H9 (cell line): ENCODE measurements at regions not wholly inside any gene's neighbourhood (a gene's known extent, or its start where the extent isn't known, plus 50 kb on each side); places are given as distances from the start of the nearest gene placed in this dataset.

Source experiments
- DNase-seq: peaks from one replicate; pipeline ENCODE4 v3.0.0-alpha.2; 2017
- H2AFZ ChIP-seq: one replicate; pipeline ENCODE4 v1.6.1; 2013; ENCODE audit warnings: mild to moderate bottlenecking, low read length, control low read depth, moderate library complexity
- H2AK5ac ChIP-seq: 2 replicates; pipeline ENCODE4 v1.6.1; 2013; ENCODE audit warnings: low read length, control low read depth, mixed read lengths; ENCODE audit not compliant: insufficient read length
- H2BK120ac ChIP-seq: one replicate; pipeline ENCODE4 v1.6.1; 2013; ENCODE audit warnings: low read depth, mild to moderate bottlenecking, low read length, control low read depth, inconsistent platforms; ENCODE audit not compliant: poor library complexity, severe bottlenecking
- H2BK12ac ChIP-seq: 2 replicates; pipeline ENCODE4 v1.6.1; 2013; ENCODE audit warnings: low read length, control low read depth, mixed read lengths, low read depth; ENCODE audit not compliant: insufficient read length
- H2BK15ac ChIP-seq: 2 replicates; pipeline ENCODE4 v1.6.1; 2013; ENCODE audit warnings: low read depth, low read length, control low read depth
- H2BK20ac ChIP-seq: one replicate; pipeline ENCODE4 v1.6.1; 2013; ENCODE audit warnings: low read depth, mild to moderate bottlenecking, low read length, control low read depth, inconsistent platforms; ENCODE audit not compliant: poor library complexity, severe bottlenecking
- H2BK5ac ChIP-seq: 2 replicates; pipeline ENCODE4 v1.6.1; 2013; ENCODE audit warnings: low read length, control low read depth, mixed read lengths; ENCODE audit not compliant: insufficient read length
- H3K14ac ChIP-seq: 2 replicates; pipeline ENCODE4 v1.6.1; 2013; ENCODE audit warnings: low read length, control low read depth; ENCODE audit not compliant: insufficient read depth
- H3K18ac ChIP-seq: 2 replicates; pipeline ENCODE4 v1.6.1; 2013; ENCODE audit warnings: low read depth, mild to moderate bottlenecking, mixed read lengths, low read length, control low read depth; ENCODE audit not compliant: insufficient read length
- H3K23ac ChIP-seq: 2 replicates; pipeline ENCODE4 v1.6.1; 2013; ENCODE audit warnings: low read length, control low read depth, mixed read lengths, low read depth; ENCODE audit not compliant: insufficient read length
- H3K23me2 ChIP-seq: 2 replicates; pipeline ENCODE4 v1.6.1; 2013; ENCODE audit warnings: low read depth, mild to moderate bottlenecking, mixed read lengths, low read length, control low read depth; ENCODE audit not compliant: insufficient read length, poor library complexity, severe bottlenecking
- H3K27ac ChIP-seq: 2 replicates; pipeline ENCODE4 v1.5.1; 2013; ENCODE audit warnings: low read length, control low read depth, mixed read lengths, low read depth; ENCODE audit not compliant: insufficient read length
- H3K27me3 ChIP-seq: 2 replicates; pipeline ENCODE4 v1.6.1; 2013; ENCODE audit warnings: low read length, control low read depth, inconsistent platforms; ENCODE audit not compliant: insufficient read depth
- H3K4ac ChIP-seq: 2 replicates; pipeline ENCODE4 v1.6.1; 2013; ENCODE audit warnings: low read depth, mild to moderate bottlenecking, control low read depth, inconsistent platforms, low read length, moderate library complexity
- H3K4me1 ChIP-seq: 2 replicates; pipeline ENCODE4 v1.6.1; 2013; ENCODE audit warnings: low read length, control low read depth, inconsistent platforms; ENCODE audit not compliant: insufficient read depth
- H3K4me2 ChIP-seq: 2 replicates; pipeline ENCODE4 v1.6.1; 2013; ENCODE audit warnings: low read length, control low read depth, mixed read lengths; ENCODE audit not compliant: insufficient read length, insufficient read depth
- H3K56ac ChIP-seq: 2 replicates; pipeline ENCODE4 v1.6.1; 2013; ENCODE audit warnings: low read depth, mild to moderate bottlenecking, mixed read lengths, low read length, control low read depth; ENCODE audit not compliant: insufficient read length
- H3K79me1 ChIP-seq: 2 replicates; pipeline ENCODE4 v1.6.1; 2013; ENCODE audit warnings: low read depth, mild to moderate bottlenecking, moderate library complexity, low read length, control low read depth, inconsistent platforms; ENCODE audit not compliant: insufficient read depth, poor library complexity, severe bottlenecking
- H3K79me2 ChIP-seq: 2 replicates; pipeline ENCODE4 v1.6.1; 2013; ENCODE audit warnings: low read length, control low read depth, inconsistent platforms; ENCODE audit not compliant: insufficient read depth
- H3K9ac ChIP-seq: 2 replicates; pipeline ENCODE4 v1.6.1; 2013; ENCODE audit warnings: low read length, control low read depth, mixed read lengths; ENCODE audit not compliant: insufficient read length; ENCODE audit errors: extremely low read depth
- H3K9me3 ChIP-seq: one replicate; pipeline ENCODE4 v1.6.1; 2013; ENCODE audit warnings: low read depth, low read length, inconsistent platforms; ENCODE audit not compliant: control insufficient read depth
- H3T11ph ChIP-seq: one replicate; pipeline ENCODE4 v1.6.1; 2013; ENCODE audit warnings: mild to moderate bottlenecking, low read length, control low read depth, inconsistent platforms
- H4K20me1 ChIP-seq: one replicate; pipeline ENCODE4 v1.6.1; 2013; ENCODE audit not compliant: control insufficient read depth, insufficient read length, insufficient read depth
- H4K5ac ChIP-seq: 2 replicates; pipeline ENCODE4 v1.6.1; 2013; ENCODE audit warnings: low read depth, mild to moderate bottlenecking, mixed read lengths, low read length, control low read depth; ENCODE audit not compliant: insufficient read length
- H4K8ac ChIP-seq: replicated peaks from 2 replicates; pipeline ENCODE4 v1.6.1; 2013; ENCODE audit warnings: low read length, control low read depth, mixed read lengths, low read depth; ENCODE audit not compliant: insufficient read length
- H4K91ac ChIP-seq: 2 replicates; pipeline ENCODE4 v1.6.1; 2013; ENCODE audit warnings: low read depth, mild to moderate bottlenecking, moderate library complexity, mixed read lengths, low read length, control low read depth; ENCODE audit not compliant: insufficient read length
- H3K27ac Mint-ChIP-seq, 3 experiments: 2 replicates in 2 of 3; 3 replicates in 1 of 3; pipeline ENCODE4 v1.8.0; 2020 to 2021; ENCODE audit warnings: mixed read lengths in 3 of 3, mild to moderate bottlenecking in 1 of 3, moderate library complexity in 1 of 3
- H3K27me3 Mint-ChIP-seq: 2 replicates; pipeline ENCODE4 v1.8.0; 2021; ENCODE audit warnings: low read depth, mild to moderate bottlenecking, moderate library complexity, mixed read lengths
- H3K36me3 Mint-ChIP-seq, 3 experiments: 2 replicates in 2 of 3; 3 replicates in 1 of 3; pipeline ENCODE4 v1.8.0; 2020 to 2021; ENCODE audit warnings: low read depth in 3 of 3, mixed read lengths in 3 of 3; ENCODE audit not compliant: insufficient read depth in 1 of 3
- H3K4me1 Mint-ChIP-seq, 2 experiments: 2 replicates each; pipeline ENCODE4 v1.8.0; 2020; ENCODE audit warnings: mixed read lengths in 2 of 2
- H3K4me3 Mint-ChIP-seq, 2 experiments: 2 replicates in 1 of 2; 3 replicates in 1 of 2; pipeline ENCODE4 v1.8.0; 2020 to 2021; ENCODE audit warnings: mild to moderate bottlenecking in 2 of 2, mixed read lengths in 2 of 2, moderate library complexity in 1 of 2
- H3K9me3 Mint-ChIP-seq, 2 experiments: 2 replicates in 1 of 2; 3 replicates in 1 of 2; pipeline ENCODE4 v1.8.0; 2020; ENCODE audit warnings: mild to moderate bottlenecking in 2 of 2, mixed read lengths in 2 of 2, moderate library complexity in 1 of 2
- WGBS: extraction: QIAGEN DNeasy Blood & Tissue Kit; methylation state at CpG from one replicate; pipeline ENCODE4 v1.1.7; 2013; ENCODE audit warnings: missing lambda C conversion rate, low lambda C conversion rate, mixed read lengths; ENCODE audit not compliant: insufficient read length; ENCODE audit errors: extremely low coverage; 5-methylcytosine and 5-hydroxymethylcytosine counted together
- TF ChIP-seq, protein P1 (sequence below): fragments of 200-600 bp; sonication (generic); conservative IDR thresholded peaks from 3 replicates; pipeline ENCODE4 v1.8.0; 2021; ENCODE audit warnings: antibody characterized with exemption, mild to moderate bottlenecking

GRCh38 chr2:48124592-48124991 lies 189.9 kb upstream of the FOXN2 start:
- Histone ChIP-seq H2BK12ac (no peak overlapping the region), H3K4ac (no peak overlapping the region), H3K27ac (no peak overlapping the region), H4K91ac (no peak overlapping the region), H4K5ac (no peak overlapping the region), H3K27me3 (no peaks in the 10 kb centered on the region), H3K14ac (no peak overlapping the region), H3K18ac (no peak overlapping the region), H4K20me1 (no peaks in the 10 kb centered on the region), H3K4me1 (no peaks in the 10 kb centered on the region), H3K23ac (no peak overlapping the region), H4K8ac (no peak overlapping the region), H2BK20ac (no peak overlapping the region), H3T11ph (no peak overlapping the region), H3K56ac (no peak overlapping the region), H2BK120ac (no peak overlapping the region), H2BK5ac (no peak overlapping the region), H3K23me2 (no peaks in the 10 kb centered on the region), H3K4me2 (no peak overlapping the region), H2AK5ac (no peak overlapping the region), H3K79me2 (no peaks in the 10 kb centered on the region), H3K9ac (no peak overlapping the region), H3K79me1 (no peaks in the 10 kb centered on the region), H2BK15ac (no peak overlapping the region), H2AFZ (no peak overlapping the region), H3K9me3 (no peaks in the 10 kb centered on the region)
- no peak for DNase-seq
- H3K27ac Mint-ChIP-seq: no peak overlapping the region
- no peaks in the 10 kb centered on the region; a peak in 1 of 5 replicates for H3K9me3 Mint-ChIP-seq
- H3K36me3 Mint-ChIP-seq: 0 out of 7 replicates have a peak, but pooled peaks cover 0 to 3% (median 0%) of the 10 kb centered on the region in 3 experiments
- TF ChIP-seq, protein P1, sequence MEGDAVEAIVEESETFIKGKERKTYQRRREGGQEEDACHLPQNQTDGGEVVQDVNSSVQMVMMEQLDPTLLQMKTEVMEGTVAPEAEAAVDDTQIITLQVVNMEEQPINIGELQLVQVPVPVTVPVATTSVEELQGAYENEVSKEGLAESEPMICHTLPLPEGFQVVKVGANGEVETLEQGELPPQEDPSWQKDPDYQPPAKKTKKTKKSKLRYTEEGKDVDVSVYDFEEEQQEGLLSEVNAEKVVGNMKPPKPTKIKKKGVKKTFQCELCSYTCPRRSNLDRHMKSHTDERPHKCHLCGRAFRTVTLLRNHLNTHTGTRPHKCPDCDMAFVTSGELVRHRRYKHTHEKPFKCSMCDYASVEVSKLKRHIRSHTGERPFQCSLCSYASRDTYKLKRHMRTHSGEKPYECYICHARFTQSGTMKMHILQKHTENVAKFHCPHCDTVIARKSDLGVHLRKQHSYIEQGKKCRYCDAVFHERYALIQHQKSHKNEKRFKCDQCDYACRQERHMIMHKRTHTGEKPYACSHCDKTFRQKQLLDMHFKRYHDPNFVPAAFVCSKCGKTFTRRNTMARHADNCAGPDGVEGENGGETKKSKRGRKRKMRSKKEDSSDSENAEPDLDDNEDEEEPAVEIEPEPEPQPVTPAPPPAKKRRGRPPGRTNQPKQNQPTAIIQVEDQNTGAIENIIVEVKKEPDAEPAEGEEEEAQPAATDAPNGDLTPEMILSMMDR: no peak
- no peaks in the 10 kb centered on the region for H3K27me3 Mint-ChIP-seq
- H3K4me1 Mint-ChIP-seq: no peaks in the 10 kb centered on the region
- H3K4me3 Mint-ChIP-seq: no peak overlapping the region
- no CpG with 5 or more reads among the region's 1 CpG for WGBS
